DND-41 (cell line): ENCODE measurements at regions not wholly inside any gene's neighbourhood (a gene's known extent, or its start where the extent isn't known, plus 50 kb on each side); places are given as distances from the start of the nearest gene placed in this dataset.

Experiments used
- CTCF ChIP-seq: IDR thresholded peaks from 2 replicates; pipeline ENCODE4 v1.5.1; 2012; ENCODE audit warnings: borderline replicate concordance, low read length, moderate library complexity, mild to moderate bottlenecking; ENCODE audit not compliant: poor library complexity, severe bottlenecking; ENCODE audit errors: extremely low read depth
- EZH2 ChIP-seq: IDR thresholded peaks from 3 replicates; pipeline ENCODE4 v1.6.1; 2012; ENCODE audit warnings: borderline replicate concordance, low read depth, mild to moderate bottlenecking, moderate library complexity, low read length, inconsistent platforms; ENCODE audit not compliant: severe bottlenecking

- TF ChIP-seq CTCF (peak; percentile 77), EZH2 (no peak)
These were observed 789.3 kb downstream of the SEMA5A start for GRCh38 chr5:8756498-8757084.
